Mucosa of rectum (tissue), 2 donors: ENCODE measurements at regions not wholly inside any gene's neighbourhood (a gene's known extent, or its start where the extent isn't known, plus 50 kb on each side); places are given as distances from the start of the nearest gene placed in this dataset.

ENCODE experiments used
- H3K27ac ChIP-seq, 2 donors: one replicate each; pipeline ENCODE4 v1.7.0; 2013; ENCODE audit warnings: inconsistent platforms in 2 of 2, low read depth in 2 of 2, low read length in 2 of 2
- H3K27me3 ChIP-seq, 2 donors: one replicate each; pipeline ENCODE4 v1.7.0; 2013; ENCODE audit warnings: low read length in 2 of 2; ENCODE audit not compliant: control insufficient read depth in 2 of 2, insufficient read depth in 2 of 2
- H3K36me3 ChIP-seq, 2 donors: one replicate each; pipeline ENCODE4 v1.7.0; 2013; ENCODE audit warnings: low read length in 2 of 2; ENCODE audit not compliant: control insufficient read depth in 2 of 2, insufficient read depth in 2 of 2
- H3K4me1 ChIP-seq, 2 donors: one replicate each; pipeline ENCODE4 v1.7.0; 2013; ENCODE audit warnings: low read length in 2 of 2, mild to moderate bottlenecking in 1 of 2; ENCODE audit not compliant: control insufficient read depth in 2 of 2, insufficient read depth in 2 of 2
- H3K4me3 ChIP-seq, 2 donors: one replicate each; pipeline ENCODE4 v1.7.0; 2013; ENCODE audit warnings: low read length in 2 of 2
- H3K9ac ChIP-seq, 2 donors: one replicate each; pipeline ENCODE4 v1.7.0; 2013; ENCODE audit warnings: low read length in 2 of 2, low read depth in 1 of 2, mild to moderate bottlenecking in 1 of 2
- H3K9me3 ChIP-seq, 2 donors: one replicate each; pipeline ENCODE4 v1.7.0; 2013; ENCODE audit warnings: low read length in 2 of 2; ENCODE audit not compliant: control insufficient read depth in 2 of 2
- donor health status: healthy.
- donor health status: Normal muscosa, but diverticular disease.

GRCh38 chr1:193419295-193419694 is 232.9 kb upstream of the B3GALT2 start:
- H3K4me1 ChIP-seq = peaks cover 0 to 6% of the 10 kb centered on the region in 2 donors

DNA sequence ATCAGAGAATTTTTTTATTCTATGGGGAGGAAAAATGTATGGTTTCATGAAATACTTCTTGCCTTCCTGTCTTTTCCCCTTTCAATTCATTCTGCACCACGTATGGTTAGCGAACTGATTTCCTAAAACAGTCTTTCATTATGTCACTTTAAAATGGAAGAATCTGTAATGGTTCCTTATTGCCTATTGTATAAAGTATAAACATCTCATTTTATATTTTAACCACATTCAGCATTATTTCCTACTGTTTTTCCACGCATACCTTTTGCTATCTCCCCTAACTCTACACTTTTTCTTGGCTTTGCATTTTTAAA is 232.3 kb upstream of the B3GALT2 start:
- peak overlapping the region in 1 of 2 donors; percentile 22 for H3K9ac ChIP-seq
- no peaks in the 10 kb centered on the region for H3K36me3 ChIP-seq
- no peak overlapping the region for H3K27ac ChIP-seq
- no peaks in the 10 kb centered on the region for H3K27me3 ChIP-seq
- peak overlapping the region; percentile 51 to 63 for H3K4me3 ChIP-seq
- no peaks in the 10 kb centered on the region for H3K9me3 ChIP-seq
- H3K4me1 ChIP-seq = peaks cover 0 to 6% of the 10 kb centered on the region in 2 donors

More at GRCh38 chr1:193419295-193419694, 232.9 kb upstream of the B3GALT2 start:
- Histone ChIP-seq H3K27ac (no peak overlapping the region), H3K9me3 (no peaks in the 10 kb centered on the region), H3K36me3 (no peaks in the 10 kb centered on the region), H3K27me3 (no peaks in the 10 kb centered on the region), H3K9ac (no peak overlapping the region), H3K4me3 (no peak overlapping the region)

- Histone ChIP-seq H3K9ac (peak overlapping the region in 1 of 2 donors; percentile 22), H3K27ac (peak overlapping the region in 1 of 2 donors; percentile 7), H3K9me3 (no peaks in the 10 kb centered on the region), H3K4me3 (peak overlapping the region; percentile 51 to 63), H3K27me3 (no peaks in the 10 kb centered on the region), H3K4me1 (peaks cover 0 to 6% of the 10 kb centered on the region in 2 donors), H3K36me3 (no peaks in the 10 kb centered on the region)
Observed at GRCh38 chr1:193417945-193418744, 231.7 kb upstream of the B3GALT2 start.

GRCh38 chr1:193417403-193417802 is 231.0 kb upstream of the B3GALT2 start:
- peaks cover 0 to 6% of the 10 kb centered on the region in 2 donors for H3K4me1 ChIP-seq
- H3K27ac ChIP-seq = no peak overlapping the region
- no peaks in the 10 kb centered on the region for H3K9me3 ChIP-seq
- H3K9ac ChIP-seq = no peak overlapping the region
- no peak overlapping the region for H3K4me3 ChIP-seq
- no peaks in the 10 kb centered on the region for H3K27me3 ChIP-seq
- no peaks in the 10 kb centered on the region for H3K36me3 ChIP-seq

DNA sequence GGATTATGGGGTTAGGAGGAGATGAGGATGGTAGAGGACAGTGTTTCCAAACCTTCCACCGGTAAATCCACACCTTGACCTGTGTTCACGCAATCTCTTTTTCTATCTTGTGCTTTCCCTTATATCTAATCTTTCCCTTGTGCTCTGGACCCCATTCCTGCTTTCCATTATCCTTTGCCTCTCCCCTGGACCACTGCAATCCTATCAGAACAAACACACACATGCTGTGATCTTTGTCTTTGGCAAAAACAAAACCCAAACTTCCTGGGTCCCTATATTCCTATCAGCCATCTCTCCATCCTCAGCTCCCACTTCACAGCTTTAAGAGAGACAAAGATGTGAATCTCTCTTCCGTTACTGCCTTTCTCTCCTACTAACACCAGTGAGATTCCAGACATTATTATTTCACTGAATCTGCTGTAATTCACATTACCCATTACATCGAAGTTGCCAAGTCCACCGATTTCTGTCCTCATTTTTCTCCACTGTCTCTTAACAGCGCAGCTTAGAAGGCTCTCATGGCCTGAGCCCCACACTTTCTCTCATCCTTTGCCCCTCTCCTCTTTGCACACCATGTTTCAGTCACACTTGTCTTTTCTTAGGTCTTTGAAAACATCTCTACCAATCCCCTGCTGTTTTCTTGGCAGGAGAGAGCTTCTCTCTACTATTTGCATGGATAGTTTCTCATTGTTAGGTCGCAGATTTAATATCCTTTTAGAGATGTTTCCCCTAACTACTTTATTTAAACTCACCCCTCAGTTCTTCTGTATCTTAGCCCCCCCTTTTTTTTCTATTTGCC is 230.0 kb upstream of the B3GALT2 start:
- H3K27ac ChIP-seq = no peak overlapping the region
- no peaks in the 10 kb centered on the region for H3K36me3 ChIP-seq
- H3K4me3 ChIP-seq = no peak overlapping the region
- no peak overlapping the region for H3K9ac ChIP-seq
- peaks cover 0 to 6% of the 10 kb centered on the region in 2 donors for H3K4me1 ChIP-seq
- H3K9me3 ChIP-seq = no peaks in the 10 kb centered on the region
- H3K27me3 ChIP-seq = no peaks in the 10 kb centered on the region

GRCh38 chr1:193415256-193415655 is 228.8 kb upstream of the B3GALT2 start:
- Histone ChIP-seq H3K27me3 (no peaks in the 10 kb centered on the region), H3K4me3 (no peak overlapping the region), H3K27ac (no peak overlapping the region), H3K4me1 (peaks cover 0 to 6% of the 10 kb centered on the region in 2 donors), H3K9me3 (no peaks in the 10 kb centered on the region), H3K9ac (no peak overlapping the region), H3K36me3 (no peaks in the 10 kb centered on the region)

GRCh38 chr1:193413376-193413775 is 227.0 kb upstream of the B3GALT2 start:
- Histone ChIP-seq H3K4me3 (no peak overlapping the region), H3K9ac (no peak overlapping the region), H3K9me3 (no peaks in the 10 kb centered on the region), H3K27ac (no peak overlapping the region), H3K27me3 (no peaks in the 10 kb centered on the region), H3K36me3 (no peaks in the 10 kb centered on the region), H3K4me1 (peaks cover 0 to 2% of the 10 kb centered on the region in 2 donors)

DNA sequence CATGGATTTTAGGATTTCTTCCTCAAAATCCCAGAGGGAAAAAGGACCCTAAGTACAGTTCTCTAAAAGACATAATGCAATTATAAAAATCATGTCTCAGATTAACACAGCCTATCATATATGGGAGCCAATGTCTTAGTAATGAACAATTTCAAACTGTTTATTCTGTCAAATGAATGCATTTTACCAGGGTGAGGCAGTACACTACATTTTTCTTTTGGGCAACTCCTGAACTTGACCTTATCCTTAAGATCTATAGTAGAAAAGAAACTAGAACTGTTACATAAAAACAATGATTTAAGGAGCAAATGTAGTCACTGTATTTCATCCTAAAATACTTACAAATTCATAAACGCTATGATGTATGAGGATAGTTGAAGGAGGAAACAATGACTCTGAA is 226.3 kb upstream of the B3GALT2 start:
- Histone ChIP-seq H3K36me3 (no peaks in the 10 kb centered on the region), H3K9ac (no peak overlapping the region), H3K9me3 (no peaks in the 10 kb centered on the region), H3K27me3 (no peaks in the 10 kb centered on the region), H3K4me3 (no peak overlapping the region), H3K4me1 (no peaks in the 10 kb centered on the region), H3K27ac (no peak overlapping the region)

- no peaks in the 10 kb centered on the region for H3K36me3 ChIP-seq
- no peaks in the 10 kb centered on the region for H3K4me1 ChIP-seq
- H3K9me3 ChIP-seq = no peaks in the 10 kb centered on the region
- H3K9ac ChIP-seq = no peak overlapping the region
- no peak overlapping the region for H3K27ac ChIP-seq
- no peak overlapping the region for H3K4me3 ChIP-seq
- H3K27me3 ChIP-seq = no peaks in the 10 kb centered on the region
Observed at GRCh38 chr1:193411714-193412113, 225.3 kb upstream of the B3GALT2 start.

- Histone ChIP-seq H3K9ac (no peak overlapping the region), H3K27ac (no peak overlapping the region), H3K36me3 (no peaks in the 10 kb centered on the region), H3K27me3 (no peaks in the 10 kb centered on the region), H3K4me1 (no peaks in the 10 kb centered on the region), H3K9me3 (no peaks in the 10 kb centered on the region), H3K4me3 (no peak overlapping the region)
Observed at GRCh38 chr1:193411215-193411614, 224.8 kb upstream of the B3GALT2 start.
